GM10266 (cell line): ENCODE measurements at regions not wholly inside any gene's neighbourhood (a gene's known extent, or its start where the extent isn't known, plus 50 kb on each side); places are given as distances from the start of the nearest gene placed in this dataset.

Experiments used
- DNase-seq: peaks from one replicate; pipeline ENCODE4 v3.0.0; 2012; ENCODE audit errors: extremely low spot score
- TF ChIP-seq, protein P1 (sequence below): IDR thresholded peaks from 2 replicates; pipeline ENCODE4 v1.5.1; 2012; ENCODE audit warnings: mild to moderate bottlenecking, low read depth; ENCODE audit not compliant: control insufficient read depth, insufficient read depth; ENCODE audit errors: missing control alignments

DNA sequence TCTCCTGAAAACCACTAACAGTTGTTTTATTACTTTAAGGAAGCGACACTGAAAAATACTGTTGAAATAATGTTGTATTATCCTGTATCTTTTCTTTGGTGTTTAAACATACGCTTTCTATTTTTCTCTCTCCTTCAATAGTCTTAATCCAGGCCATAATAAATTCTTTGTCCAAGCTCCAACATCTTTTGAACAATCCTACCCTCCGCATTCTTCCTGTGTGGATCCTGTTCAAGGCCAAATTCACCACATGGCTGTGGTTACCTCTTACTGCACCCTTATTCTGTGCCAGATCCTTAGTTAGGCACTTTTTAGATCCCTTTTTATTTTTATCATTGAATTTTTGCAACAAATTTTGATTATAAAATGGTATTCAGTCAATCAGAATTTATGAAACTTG lies 1691.5 kb downstream of the MAT2B start:
- TF ChIP-seq, protein P1, sequence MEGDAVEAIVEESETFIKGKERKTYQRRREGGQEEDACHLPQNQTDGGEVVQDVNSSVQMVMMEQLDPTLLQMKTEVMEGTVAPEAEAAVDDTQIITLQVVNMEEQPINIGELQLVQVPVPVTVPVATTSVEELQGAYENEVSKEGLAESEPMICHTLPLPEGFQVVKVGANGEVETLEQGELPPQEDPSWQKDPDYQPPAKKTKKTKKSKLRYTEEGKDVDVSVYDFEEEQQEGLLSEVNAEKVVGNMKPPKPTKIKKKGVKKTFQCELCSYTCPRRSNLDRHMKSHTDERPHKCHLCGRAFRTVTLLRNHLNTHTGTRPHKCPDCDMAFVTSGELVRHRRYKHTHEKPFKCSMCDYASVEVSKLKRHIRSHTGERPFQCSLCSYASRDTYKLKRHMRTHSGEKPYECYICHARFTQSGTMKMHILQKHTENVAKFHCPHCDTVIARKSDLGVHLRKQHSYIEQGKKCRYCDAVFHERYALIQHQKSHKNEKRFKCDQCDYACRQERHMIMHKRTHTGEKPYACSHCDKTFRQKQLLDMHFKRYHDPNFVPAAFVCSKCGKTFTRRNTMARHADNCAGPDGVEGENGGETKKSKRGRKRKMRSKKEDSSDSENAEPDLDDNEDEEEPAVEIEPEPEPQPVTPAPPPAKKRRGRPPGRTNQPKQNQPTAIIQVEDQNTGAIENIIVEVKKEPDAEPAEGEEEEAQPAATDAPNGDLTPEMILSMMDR = no peak
- DNase-seq = no peak

DNA sequence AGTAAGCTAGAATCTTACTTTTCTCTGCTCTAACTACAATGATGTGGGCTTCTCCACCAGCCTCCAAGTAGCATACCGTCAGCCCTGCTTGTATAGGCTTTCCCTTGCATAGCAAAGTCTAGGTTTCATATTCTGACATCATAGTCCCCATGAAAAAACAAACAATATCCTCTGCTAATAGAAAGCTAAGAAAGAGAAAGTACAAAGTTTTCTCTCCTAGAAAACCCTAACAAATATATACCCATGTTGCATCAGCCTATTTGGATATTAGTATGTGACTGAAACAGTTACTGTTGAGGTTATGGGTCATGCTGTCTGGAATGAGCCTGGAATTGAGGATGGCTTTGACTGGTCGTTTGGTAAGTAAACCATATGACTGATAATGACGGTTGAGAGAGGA lies 1696.0 kb downstream of the MAT2B start:
- TF ChIP-seq, protein P1 = no peak
- DNase-seq = no peak

DNA sequence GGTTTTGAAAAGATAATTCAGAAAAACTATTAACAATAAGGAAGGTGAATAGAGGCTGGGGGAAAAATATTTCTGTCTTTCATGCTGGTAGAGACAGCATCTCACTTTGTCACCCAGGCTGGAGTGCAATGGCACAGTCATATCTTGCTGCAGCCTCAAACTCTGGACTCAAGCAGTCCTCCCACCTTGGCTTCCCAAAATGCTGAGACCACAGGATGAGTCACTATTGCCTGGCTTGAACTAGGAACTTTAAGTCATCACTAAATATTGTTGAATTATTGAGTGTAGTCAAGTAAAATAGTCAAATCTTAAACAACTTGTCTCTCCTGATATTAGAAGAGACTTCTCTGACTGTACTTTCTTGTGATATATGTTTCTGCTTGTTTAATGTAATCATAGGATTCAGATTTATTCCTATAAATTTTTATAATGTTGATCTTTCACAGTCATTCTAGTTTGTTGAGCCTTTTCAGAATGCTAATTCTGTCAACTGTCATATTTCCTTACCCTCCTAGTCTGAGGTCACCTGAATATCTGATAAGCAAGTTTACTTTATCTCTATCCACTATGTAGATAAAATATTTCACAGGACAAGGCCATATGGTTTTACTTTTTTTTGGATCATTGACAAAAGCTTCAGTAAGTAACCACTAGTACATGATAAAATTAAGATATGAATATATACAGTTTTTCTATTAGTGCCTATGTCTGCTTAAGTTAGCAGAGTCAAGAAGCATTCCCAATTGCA lies 1696.5 kb downstream of the MAT2B start:
- TF ChIP-seq, protein P1 = no peak
- DNase-seq = no peak

DNA sequence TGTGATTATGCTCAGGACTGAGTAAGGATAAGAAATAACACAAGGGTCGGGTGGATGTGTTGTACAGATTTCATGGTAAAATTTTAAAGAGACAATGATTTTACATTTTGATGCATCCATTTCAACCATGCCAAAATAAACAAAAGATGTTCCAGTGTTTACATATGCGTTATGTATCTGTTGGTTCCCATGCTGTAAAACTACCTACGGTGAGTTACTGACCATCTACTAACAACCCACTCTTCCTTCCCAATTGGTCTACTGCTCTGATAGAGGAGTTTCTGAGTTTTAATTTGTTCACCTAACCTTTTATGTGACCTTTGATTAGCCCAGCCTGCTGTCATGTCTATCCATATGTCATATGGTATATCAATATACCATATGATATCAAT lies 1697.1 kb downstream of the MAT2B start:
- no peak for DNase-seq
- TF ChIP-seq, protein P1 = no peak

DNA sequence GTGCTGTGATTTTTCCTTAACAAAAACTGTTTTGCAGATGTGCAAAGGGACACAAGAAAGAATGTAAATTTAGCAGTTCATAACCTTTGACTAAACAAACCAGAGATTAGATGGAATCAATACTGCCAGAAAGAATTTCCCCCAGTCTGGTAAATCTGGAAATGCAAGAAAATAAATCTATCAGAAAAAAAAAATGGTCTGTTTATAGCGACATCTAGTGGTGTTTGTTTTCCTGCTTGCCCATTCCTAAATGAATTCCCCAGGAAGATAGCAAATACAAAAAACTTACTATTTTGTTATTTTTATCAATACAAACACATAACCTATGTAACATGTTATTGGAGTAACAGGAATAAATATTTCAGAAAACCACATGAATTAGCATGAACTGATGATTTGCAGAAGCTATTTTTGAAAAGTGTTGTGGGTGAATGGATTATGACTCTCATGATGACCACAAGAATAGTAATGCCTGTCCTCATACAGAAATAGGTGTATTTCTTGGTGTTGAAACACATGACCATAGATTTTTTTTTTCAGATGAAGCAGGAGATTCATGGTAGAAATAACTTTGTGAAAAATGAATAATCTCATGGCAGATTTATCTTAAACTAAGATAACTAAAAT lies 1703.8 kb downstream of the MAT2B start:
- TF ChIP-seq, protein P1 = peak; percentile 65
- DNase-seq = peak; percentile 7

DNA sequence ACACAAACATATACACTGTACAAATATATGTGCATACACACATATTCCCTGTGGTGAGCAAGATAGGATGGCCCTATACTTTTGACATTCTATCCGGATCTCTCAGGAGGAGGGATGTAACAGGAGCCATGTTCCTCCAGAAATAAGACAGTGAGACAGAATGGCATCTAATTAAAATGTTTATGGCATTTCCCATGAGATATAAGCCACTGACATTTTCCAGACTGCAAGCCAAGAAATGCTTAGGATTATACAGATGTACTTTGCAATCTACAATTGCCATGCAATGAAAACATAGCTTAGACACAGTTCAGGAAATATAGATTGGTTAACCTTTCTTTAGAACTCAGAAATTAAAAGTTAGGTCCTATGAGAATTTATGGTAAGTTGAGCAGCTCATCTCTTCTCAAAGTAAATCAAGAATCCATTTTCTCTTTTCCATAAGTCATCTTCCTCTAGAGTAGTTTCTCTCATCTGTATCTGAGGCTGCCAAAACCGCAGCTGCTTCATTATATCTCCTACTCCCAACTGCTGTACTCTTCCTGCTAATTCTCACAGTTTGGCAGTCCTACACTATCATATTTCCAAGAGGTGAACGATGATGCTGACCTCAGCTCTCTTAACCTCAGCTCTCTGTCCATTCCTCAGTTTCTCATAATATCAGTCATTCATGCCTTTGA lies 1719.1 kb downstream of the MAT2B start:
- DNase-seq = no peak
- TF ChIP-seq, protein P1 = no peak

DNA sequence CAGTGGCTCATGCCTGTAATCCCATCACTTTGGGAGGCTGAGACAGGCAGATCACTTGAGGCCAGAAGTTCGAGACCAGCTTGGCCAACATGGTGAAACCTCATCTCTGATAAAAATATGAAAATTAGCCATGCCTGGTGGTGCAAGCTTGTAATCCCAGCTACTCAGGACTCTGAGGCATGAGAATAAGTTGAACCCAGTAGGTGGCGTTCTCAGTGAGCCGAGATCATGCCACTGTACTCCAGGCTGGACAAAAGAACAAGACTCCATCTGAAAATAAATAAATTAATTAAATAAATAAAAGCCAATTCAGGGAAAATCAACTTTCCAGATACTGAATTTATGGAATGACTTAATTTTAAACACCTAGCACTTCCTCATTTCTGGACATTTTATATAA lies 1722.1 kb downstream of the MAT2B start:
- DNase-seq = no peak
- TF ChIP-seq, protein P1 = no peak
